ENCODE measurements at regions not wholly inside any gene's neighbourhood (a gene's known extent, or its start where the extent isn't known, plus 50 kb on each side); places are given as distances from the start of the nearest gene placed in this dataset.

DNA sequence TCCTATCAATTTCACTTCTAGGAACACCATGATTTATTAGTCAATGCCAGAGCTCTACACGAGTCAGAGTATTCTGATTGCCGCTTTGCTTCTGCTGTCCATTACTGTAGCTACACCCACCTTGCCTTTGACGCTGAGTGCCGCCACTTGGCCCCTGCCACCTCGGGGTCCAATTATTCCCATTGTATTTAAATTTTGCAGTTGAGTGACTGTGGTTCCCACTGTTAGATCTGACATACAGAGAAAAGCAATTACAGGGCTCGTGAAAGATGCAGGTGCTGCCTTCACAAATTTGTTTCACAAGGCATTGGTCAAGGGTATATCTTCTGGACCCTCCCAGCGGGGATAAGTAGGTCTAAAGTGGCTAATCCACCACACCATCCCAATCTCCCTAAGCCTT is 428.9 kb downstream of the SIPA1L2 start:
- no peak for DNase-seq (ENCODE audit: low read depth)

GRCh38 chr1:232196042-232196441 is 433.9 kb downstream of the SIPA1L2 start:
- no peak for DNase-seq (ENCODE audit: low read depth)

DNA sequence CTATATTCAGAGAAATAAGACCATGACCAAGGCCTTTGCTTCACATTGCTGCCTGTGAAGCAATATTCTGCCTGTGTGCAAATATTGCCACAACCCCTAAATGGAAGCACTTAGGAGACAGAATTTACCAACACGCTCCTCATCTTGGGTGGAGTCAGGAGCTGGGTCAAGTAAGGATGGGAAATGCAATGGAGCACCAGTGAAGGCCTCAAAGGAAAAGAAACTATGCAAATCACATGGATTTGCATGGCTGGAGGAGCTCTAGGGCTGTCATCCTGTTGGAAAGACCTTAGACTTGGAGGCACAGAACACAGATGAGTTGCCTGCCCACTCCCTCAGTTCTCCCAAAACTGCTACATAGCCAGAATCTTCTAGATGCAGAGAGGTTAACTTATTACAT is 435.5 kb downstream of the SIPA1L2 start:
- DNase-seq (ENCODE audit: low read depth) = no peak

GRCh38 chr1:232193451-232193783 is 436.5 kb downstream of the SIPA1L2 start:
- DNase-seq (ENCODE audit: low read depth) = no peak

DNA sequence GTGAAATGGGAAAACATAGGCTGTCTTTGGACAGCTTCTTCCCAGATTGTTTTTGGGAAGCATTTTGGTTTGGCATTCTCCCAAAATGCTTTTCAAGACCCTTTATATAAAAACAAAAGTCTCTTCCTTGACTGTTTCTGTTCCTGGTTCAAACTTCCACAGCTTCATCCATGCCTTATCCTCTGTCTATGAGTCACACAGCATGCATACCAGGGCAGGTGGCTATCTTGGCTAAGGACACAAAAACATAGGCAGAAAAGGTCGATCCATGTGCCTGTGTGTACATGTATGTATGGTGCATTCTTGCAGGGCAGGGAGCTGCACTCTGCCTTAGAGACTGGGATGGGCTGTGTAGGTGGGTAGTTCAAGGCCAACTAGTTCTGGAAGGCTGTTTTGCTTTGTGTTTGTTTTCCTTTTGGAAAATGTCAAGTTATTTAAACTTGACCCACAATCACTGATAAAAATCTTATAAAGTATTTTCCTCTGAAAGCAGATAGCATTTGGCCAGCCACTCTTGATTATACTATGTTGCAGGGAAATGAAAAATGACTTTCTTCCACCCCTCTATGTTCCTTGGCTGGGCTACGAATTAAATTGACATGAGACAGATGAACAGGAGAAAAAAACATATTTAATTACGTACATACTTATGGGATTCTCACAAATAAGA is 437.0 kb downstream of the SIPA1L2 start:
- DNase-seq (ENCODE audit: low read depth) = peak; percentile 30

- DNase-seq (ENCODE audit: low read depth) = no peak
These were observed 438.4 kb downstream of the SIPA1L2 start for GRCh38 chr1:232191560-232191959.

- no peak for DNase-seq (ENCODE audit: low read depth)
These were observed 441.6 kb downstream of the SIPA1L2 start for GRCh38 chr1:232188318-232188717.

DNA sequence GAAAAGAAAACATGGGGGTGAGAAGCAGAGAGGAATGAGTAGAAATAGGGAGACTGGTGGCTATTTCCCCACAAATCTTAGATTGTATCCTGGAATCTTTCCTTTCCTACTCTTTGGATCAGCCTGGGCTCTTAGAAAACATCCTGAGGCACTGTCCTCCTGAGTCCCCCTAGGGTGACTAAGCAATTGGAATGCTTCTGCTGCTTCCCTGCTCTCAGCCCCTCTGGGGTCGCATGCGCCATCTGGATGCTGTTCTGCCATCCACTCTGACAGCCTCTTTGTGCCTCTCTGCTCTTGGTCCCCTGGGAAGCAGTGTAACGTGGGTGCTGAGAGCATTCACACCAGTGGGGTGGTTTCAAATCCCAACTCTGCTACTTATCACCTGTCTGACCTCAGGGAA is 443.0 kb downstream of the SIPA1L2 start:
- peak; percentile 77 for DNase-seq (ENCODE audit: low read depth)

DNA sequence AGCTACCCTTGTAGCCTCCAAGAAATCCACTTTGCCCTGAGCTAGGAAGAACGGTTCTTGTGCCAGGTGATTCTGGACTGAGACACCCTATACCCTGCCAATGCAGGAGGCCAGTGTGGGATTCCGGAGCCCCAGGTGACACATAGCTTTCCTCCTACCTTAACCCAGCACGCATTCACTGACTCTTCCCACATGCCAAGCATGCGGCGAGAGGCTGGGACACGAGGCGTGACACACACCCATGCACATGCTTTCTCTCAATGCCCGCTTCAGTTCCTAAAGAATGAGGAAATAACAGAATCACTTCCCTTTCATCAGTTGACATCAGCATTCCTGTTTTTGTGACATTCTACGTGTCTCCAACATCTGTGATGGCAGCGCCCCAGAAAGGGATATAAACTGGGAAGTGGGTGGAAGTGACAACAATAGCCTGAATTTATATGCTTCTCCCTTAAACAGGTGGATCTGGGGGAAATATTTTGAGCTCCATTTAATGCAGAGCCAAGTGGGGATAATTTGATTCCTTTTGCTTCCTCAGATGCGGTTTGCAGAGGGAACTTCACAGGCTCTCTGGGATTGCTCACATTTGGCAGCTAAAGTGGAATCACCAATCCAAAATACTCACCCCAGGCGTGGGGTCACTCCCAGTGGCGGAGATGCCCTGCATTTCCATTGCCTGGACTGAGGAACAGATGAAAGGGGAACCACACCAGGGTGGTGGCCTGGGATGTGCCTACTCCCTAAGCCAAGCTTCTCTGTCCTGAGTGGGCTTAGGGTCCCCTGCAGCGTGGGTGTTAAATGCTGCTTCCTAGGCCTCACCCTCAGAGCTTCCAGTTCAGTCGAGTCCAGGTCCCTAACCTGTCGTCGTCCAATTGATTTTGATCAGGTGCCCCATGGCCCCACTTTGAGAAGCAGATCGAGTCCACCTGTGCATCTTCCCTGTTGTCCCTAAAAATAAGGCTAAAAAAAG is 445.1 kb downstream of the SIPA1L2 start:
- no peak for DNase-seq (ENCODE audit: low read depth)

DNA sequence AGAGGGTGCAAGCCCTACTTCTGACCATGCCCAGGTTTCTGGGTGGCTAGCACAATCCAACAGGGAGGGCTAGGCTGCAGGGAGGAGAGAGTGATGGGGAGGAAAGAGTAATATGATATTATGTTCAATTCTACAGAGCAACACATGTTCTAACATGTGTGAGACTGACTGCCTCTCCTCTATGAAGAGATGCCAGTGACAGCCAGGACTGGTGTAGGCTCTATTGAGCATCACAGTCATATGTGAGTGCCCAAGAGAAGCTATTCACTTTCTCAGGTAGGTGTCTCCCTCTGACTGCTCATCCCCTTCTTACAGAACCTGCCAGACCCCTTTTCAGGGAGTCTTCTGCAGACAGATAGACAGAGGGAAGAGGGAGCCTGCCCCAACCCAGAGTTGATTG is 446.1 kb downstream of the SIPA1L2 start:
- DNase-seq (ENCODE audit: low read depth) = no peak

DNA sequence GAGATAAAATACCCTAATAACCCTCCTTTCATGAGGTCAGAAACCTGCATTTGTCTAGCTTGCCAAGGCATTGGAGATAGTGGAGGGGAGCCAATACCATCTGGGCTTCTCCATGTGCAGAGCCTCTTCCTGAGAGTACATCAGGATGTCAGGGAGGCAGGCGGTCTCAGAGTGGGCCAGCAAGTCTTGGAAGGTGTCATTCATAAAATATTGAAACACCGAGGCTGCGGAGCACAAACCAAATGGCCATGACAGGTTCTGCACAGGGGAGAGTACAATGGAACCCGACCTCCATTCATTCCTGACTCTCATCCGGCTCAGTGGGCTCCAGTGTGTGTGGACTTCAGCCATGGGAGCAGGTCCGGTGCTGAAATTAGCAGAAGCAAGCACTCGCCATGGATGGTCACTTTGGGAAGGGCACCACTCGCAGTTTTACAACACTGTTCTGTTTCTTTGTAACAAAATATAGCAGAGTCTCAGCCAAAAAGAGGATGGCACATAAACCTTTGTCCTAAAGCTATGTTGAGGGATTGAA is 446.6 kb downstream of the SIPA1L2 start:
- no peak for DNase-seq (ENCODE audit: low read depth)

GRCh38 chr1:232182236-232182635 is 447.7 kb downstream of the SIPA1L2 start:
- no peak for DNase-seq (ENCODE audit: low read depth)

- DNase-seq (ENCODE audit: low read depth) = no peak
These were observed 449.2 kb downstream of the SIPA1L2 start for GRCh38 chr1:232180779-232181136.

DNA sequence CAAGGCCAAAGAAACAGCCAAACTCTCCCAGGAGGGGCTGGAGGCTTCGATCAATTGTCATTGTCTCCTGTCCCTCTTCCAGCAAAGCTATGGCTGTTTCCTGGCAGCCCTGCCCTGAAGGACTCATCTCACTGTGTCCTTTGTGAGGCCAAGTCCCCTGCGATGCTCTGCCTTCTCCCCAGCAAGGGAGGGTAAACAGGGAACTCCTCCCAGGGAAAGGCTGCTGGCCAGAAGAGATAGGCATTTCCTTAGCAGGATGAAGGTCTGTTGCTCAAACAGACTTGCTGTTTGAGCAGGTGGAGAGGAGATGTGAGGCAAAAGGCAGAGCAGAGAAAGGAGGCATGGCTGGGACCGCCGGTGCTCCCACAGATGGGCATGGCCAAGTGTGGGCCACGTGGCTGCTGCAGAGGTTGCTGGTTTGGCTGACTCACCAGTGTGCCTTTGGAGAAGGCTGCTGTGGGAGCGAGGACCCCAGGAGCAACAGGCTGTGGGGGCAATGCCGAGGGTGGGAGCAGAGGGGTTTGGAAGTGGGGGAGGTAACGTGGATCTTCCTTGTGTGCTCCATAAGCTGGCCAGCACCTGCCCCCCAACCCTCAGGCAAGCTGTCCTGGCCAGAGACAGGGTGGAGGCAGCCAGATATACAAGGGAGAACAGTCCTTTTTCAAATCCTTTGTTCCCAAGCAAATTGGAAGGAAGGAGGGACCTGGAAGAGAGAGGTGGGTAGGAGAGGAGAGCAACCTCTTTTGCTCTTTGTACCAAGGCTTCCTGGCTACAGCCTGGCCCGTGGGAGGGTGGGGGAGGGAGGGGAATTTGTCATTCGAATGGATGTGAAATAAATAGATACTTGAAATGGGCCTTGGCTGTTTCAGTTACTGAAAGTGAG is 449.8 kb downstream of the SIPA1L2 start:
- DNase-seq (ENCODE audit: low read depth) = no peak

DNA sequence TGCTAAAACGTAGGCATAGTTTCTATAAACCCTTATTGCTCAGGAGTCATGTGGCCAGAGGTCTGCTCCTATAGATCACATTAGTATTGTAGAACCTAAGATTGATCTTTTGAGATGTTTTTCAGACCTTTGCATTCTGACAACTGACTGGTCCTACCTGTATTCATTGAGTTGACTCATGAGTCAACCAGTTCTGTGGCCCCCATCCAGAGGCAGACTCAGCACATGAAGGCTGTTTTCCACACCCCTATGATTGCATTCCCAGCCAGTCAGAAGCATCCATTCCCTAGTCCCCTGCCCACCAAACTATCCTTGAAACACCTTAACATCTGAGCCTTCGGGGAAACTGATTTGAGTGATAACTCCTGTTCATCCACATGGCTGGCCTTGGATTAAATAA is 451.7 kb downstream of the SIPA1L2 start:
- DNase-seq (ENCODE audit: low read depth) = no peak

DNA sequence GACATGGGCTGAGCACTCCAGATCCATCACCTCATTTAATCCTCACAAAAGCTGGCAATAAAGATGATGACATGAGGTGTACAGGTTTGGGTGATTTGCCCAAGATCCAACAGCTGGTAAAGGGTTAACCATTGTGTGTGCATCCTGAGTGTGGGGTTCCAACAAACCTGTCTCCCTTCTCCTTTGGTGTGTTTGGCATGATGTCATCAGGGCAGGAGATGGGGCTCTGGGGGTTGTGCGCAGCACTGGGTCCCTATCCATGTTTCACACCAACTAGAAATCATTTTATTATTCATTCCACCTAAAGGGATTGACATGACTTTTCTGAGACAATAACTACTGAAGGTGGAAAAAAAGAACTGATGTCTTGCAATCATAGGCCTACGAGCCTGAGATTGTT is 452.5 kb downstream of the SIPA1L2 start:
- no peak for DNase-seq (ENCODE audit: low read depth)

- DNase-seq (ENCODE audit: low read depth) = no peak
These were observed 453.7 kb downstream of the SIPA1L2 start for GRCh38 chr1:232176222-232176621.

DNA sequence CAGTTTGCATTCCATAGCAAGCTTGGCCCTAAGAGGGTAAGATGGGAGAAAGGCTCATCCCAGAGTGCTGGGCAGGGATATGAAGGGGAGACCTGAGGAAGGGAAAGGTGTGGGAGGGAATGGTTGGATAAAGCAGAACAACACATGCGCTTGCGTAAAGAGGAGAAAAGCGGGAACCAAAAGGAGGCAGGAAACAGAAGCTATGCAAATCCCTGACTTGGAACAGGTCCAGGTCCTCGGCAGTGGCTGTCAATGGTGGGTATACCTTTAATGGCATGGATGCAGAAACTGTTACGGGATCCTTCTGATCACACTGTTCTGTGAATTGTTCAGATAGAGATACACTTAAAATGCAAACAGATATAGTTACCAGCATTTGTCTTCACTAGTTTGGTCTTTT is 455.6 kb downstream of the SIPA1L2 start:
- no peak for DNase-seq (ENCODE audit: low read depth)

- no peak for DNase-seq (ENCODE audit: low read depth)
These were observed 457.4 kb downstream of the SIPA1L2 start for GRCh38 chr1:232172563-232172962.

DNA sequence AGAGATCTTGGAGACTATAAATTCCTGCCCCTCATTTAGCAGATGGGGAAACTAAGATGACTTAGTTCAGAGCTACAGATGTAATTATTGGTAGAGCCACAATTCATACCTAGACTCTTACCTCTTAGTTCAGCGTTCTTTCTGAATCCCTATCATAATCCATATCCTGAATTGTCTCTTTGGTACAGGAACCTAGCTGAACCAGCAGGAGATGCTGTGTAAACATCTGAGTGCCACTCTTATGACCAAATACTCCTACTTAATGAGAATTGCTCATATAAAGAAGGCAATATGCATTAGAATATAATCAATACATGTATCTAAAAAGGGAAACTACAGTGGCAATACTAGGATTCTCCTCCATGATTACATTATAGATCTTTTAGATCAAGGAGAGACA is 459.0 kb downstream of the SIPA1L2 start:
- no peak for DNase-seq (ENCODE audit: low read depth)

GRCh38 chr1:232169436-232169835 is 460.5 kb downstream of the SIPA1L2 start:
- DNase-seq (ENCODE audit: low read depth) = no peak

- no peak for DNase-seq (ENCODE audit: low read depth)
These were observed 461.4 kb downstream of the SIPA1L2 start for GRCh38 chr1:232168508-232168907.
